Activated CD4-positive, alpha-beta memory T cell treated with anti-CD3 and anti-CD28 coated beads for 36 hours (primary cell): ENCODE measurements at regions not wholly inside any gene's neighbourhood (a gene's known extent, or its start where the extent isn't known, plus 50 kb on each side); places are given as distances from the start of the nearest gene placed in this dataset.

Experiments used
- CTCF ChIA-PET: fragments of 350-600 bp; sonication (Branson Sonifier 250); formaldehyde crosslinking; loops from one replicate; lab custom pipeline; 2021; ENCODE audit warnings: antibody characterized with exemption, inconsistent platforms; lab: Charles Lee
- POLR2A ChIA-PET: fragments of 350-600 bp; sonication (Branson Sonifier 250); formaldehyde crosslinking; loops from one replicate; lab custom pipeline; 2021; ENCODE audit warnings: antibody characterized with exemption; lab: Charles Lee
- DNase-seq: peaks from one replicate; pipeline ENCODE4 v3.0.0-alpha.2; 2020
- H3K27ac Mint-ChIP-seq: one replicate; pipeline ENCODE4 v1.8.0; 2021; ENCODE audit warnings: mixed read lengths
- H3K27me3 Mint-ChIP-seq: one replicate; pipeline ENCODE4 v1.8.0; 2021; ENCODE audit warnings: mixed read lengths
- H3K36me3 Mint-ChIP-seq: one replicate; pipeline ENCODE4 v1.8.0; 2021; ENCODE audit warnings: mixed read lengths
- H3K4me1 Mint-ChIP-seq: one replicate; pipeline ENCODE4 v1.8.0; 2021; ENCODE audit warnings: low read depth, mixed read lengths
- H3K4me3 Mint-ChIP-seq: one replicate; pipeline ENCODE4 v1.8.0; 2021; ENCODE audit warnings: mild to moderate bottlenecking, mixed read lengths
- H3K9me3 Mint-ChIP-seq: one replicate; pipeline ENCODE4 v1.8.0; 2021; ENCODE audit warnings: mixed read lengths
- intact Hi-C: fragments of 100-400 bp; cut with micrococcal nuclease; formaldehyde crosslinking; loops from one replicate; pipeline ENCODE4 v1.15.1; 2023

DNA sequence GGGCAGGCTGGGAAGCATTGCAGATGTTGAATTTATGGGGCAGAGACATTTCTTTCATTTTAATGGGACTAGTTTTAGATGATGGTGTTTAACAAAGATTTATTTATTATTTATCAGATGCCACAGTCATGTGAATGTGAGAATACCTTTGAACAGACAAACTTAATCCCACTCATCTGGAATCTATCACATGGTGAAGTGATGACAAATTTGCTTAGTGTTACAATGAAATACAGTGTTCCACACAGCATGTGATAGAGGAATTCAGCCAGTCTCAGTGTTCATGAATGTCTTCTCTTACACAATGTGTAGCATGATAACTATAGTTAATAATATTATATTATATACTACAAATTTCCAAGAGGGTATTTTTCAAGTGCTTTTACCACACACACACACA lies 1361.7 kb upstream of the B3GALT2 start:
- H3K9me3 Mint-ChIP-seq: no peaks in the 10 kb centered on the region
- no peaks in the 10 kb centered on the region for H3K4me1 Mint-ChIP-seq

DNA sequence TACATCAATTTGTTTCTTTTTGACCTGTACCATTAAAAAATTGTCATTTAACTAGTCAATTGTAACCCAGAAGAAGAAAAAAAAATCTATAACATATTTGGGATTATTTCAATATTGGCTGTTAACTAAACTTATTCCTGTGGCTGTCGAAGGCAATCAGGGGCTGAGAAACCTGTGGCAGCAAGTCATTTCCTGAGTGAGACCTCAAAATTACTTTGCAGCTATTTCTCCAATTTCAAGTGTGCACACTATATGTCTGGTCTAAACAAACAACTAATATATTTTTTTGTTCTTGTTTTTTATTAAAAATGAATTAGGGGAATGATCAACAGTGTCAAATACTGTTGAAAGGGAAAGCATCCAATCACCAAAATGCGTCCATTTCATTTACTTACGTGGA lies 1357.6 kb upstream of the B3GALT2 start:
- Mint-ChIP-seq H3K27me3 (no peaks in the 10 kb centered on the region), H3K4me3 (no peak overlapping the region), H3K27ac (no peak overlapping the region), H3K4me1 (no peaks in the 10 kb centered on the region), H3K36me3 (no peaks in the 10 kb centered on the region), H3K9me3 (no peaks in the 10 kb centered on the region)
- ChIA-PET POLR2A (no interaction called here), CTCF (no interaction called here)
- DNase-seq: no peak
- intact Hi-C loops: no loop called here

More for the DNA sequence above, 1361.7 kb upstream of the B3GALT2 start:
- Mint-ChIP-seq H3K36me3 (no peaks in the 10 kb centered on the region), H3K27me3 (no peaks in the 10 kb centered on the region), H3K27ac (no peak overlapping the region), H3K4me3 (no peak overlapping the region)
- intact Hi-C loops: no loop called here
- DNase-seq: no peak
- ChIA-PET CTCF (no interaction called here), POLR2A (no interaction called here)

DNA sequence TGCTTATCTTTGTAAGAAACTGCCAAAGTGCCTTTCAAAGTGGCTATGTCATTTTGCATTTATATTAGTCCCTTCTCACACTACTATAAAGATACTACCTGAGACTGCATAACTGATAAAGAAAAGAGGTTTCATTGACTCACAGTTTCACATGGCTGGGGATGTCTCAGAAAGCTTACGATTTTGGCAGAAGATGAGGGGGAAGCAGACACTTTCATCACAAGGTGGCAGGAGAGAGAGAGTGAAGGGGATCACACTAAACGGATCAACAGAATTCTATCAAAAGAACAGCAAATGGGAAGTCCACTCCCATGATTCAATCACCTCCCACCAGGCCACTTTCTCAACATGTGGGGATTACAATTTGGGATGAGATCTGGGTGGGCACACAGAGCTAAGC lies 1352.0 kb upstream of the B3GALT2 start:
- Mint-ChIP-seq H3K27ac (no peak overlapping the region), H3K9me3 (no peaks in the 10 kb centered on the region), H3K36me3 (no peaks in the 10 kb centered on the region), H3K4me1 (no peaks in the 10 kb centered on the region), H3K27me3 (no peaks in the 10 kb centered on the region), H3K4me3 (no peak overlapping the region)
- ChIA-PET CTCF (no interaction called here), POLR2A (no interaction called here)
- intact Hi-C loops: no loop called here
- DNase-seq: no peak

DNA sequence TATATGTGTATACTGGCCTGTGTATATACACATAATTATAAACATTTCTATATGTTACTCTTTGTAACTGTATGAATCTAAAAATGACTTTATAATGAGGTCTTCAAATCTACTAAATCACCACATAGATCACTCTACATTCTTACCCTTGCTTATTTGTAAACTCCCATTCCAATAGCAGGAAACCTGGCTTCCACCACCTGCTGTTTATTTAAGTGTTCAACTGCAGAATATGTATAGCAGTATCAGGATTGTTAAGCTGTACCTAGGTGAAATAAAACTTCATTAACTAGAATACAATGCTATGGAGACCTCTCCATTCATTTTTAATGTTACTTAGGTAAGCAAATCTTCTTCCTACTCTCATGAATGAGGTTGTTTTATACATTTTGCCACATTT lies 1351.1 kb upstream of the B3GALT2 start:
- no peak overlapping the region for H3K27ac Mint-ChIP-seq
- H3K4me1 Mint-ChIP-seq: no peaks in the 10 kb centered on the region
- intact Hi-C loops: no loop called here

DNA sequence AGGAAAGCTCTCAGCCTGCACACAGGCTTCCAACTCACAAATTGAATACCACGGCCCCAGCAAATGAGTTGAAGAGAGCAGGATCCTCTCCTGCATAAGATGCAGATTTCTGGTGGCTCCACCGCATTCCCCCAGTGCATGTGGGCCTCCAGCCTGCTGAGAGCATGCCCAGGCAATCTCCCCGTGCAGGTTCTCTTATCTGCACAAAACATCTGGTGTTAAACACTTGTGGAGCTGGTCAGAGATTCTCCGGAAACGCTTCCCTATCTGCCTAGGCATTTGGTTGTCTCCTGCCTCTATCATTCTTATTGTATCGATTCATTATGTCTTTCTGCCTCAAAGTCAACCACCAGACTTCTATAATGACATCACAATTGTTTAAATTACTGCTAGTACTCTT lies 1349.0 kb upstream of the B3GALT2 start:
- H3K36me3 Mint-ChIP-seq: no peaks in the 10 kb centered on the region
- H3K4me3 Mint-ChIP-seq: no peak overlapping the region
- H3K27me3 Mint-ChIP-seq: no peaks in the 10 kb centered on the region

More for the DNA sequence above, 1351.1 kb upstream of the B3GALT2 start:
- POLR2A ChIA-PET: no interaction called here
- CTCF ChIA-PET: no interaction called here
- no peaks in the 10 kb centered on the region for H3K27me3 Mint-ChIP-seq
- H3K36me3 Mint-ChIP-seq: no peaks in the 10 kb centered on the region
- no peak for DNase-seq
- no peak overlapping the region for H3K4me3 Mint-ChIP-seq
- H3K9me3 Mint-ChIP-seq: no peaks in the 10 kb centered on the region

DNA sequence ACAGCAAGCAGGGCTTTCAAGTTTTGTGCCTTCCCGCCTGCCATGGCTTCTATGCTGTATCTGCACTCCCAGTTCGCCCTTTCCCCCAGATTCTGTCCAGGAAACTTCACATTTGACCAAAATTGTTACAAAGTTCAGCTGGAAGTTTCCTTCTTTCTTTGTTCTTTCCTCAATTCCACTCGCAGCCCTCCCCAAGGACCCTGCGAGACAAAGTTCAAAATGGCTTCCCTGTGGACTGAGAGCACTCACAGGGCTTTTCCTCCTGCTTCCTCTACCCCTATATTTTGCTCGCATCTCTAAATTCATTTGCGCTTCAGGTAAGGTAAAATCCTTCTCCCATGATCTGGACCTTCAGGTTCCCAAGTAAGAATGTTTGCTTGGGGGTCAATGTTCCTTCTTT lies 1348.4 kb upstream of the B3GALT2 start:
- DNase-seq: no peak
- ChIA-PET CTCF (no interaction called here), POLR2A (no interaction called here)
- Mint-ChIP-seq H3K4me1 (no peaks in the 10 kb centered on the region), H3K4me3 (no peak overlapping the region), H3K27ac (no peak overlapping the region), H3K9me3 (no peaks in the 10 kb centered on the region), H3K36me3 (no peaks in the 10 kb centered on the region), H3K27me3 (no peaks in the 10 kb centered on the region)
- intact Hi-C loops: no loop called here

More for the DNA sequence above, 1349.0 kb upstream of the B3GALT2 start:
- Mint-ChIP-seq H3K9me3 (no peaks in the 10 kb centered on the region), H3K27ac (no peak overlapping the region), H3K4me1 (no peaks in the 10 kb centered on the region)
- intact Hi-C loops: no loop called here
- ChIA-PET POLR2A (no interaction called here), CTCF (no interaction called here)
- DNase-seq: no peak

DNA sequence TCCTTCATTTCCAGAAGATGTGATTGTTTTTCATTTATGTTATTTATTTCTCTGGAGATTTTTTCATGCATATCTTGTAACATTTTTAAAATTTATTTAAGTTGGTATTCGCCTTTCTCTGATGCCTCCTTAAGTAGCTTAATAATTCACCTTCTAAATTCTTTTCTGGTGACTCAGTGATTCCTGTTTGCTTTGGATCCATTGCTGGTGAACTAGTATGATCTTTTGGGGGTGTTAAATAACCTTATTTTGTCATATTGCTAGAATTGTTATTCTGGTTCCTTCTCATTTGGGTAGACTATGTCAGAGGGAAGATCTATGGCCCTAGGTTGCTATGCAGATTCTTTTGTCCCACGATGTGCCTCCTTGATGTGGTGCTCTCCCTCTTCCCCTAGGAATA lies 1347.2 kb upstream of the B3GALT2 start:
- intact Hi-C loops: no loop called here
- Mint-ChIP-seq H3K9me3 (no peaks in the 10 kb centered on the region), H3K36me3 (no peaks in the 10 kb centered on the region), H3K4me1 (no peaks in the 10 kb centered on the region), H3K4me3 (no peak overlapping the region), H3K27me3 (no peaks in the 10 kb centered on the region), H3K27ac (no peak overlapping the region)
- DNase-seq: no peak
- ChIA-PET CTCF (no interaction called here), POLR2A (no interaction called here)

DNA sequence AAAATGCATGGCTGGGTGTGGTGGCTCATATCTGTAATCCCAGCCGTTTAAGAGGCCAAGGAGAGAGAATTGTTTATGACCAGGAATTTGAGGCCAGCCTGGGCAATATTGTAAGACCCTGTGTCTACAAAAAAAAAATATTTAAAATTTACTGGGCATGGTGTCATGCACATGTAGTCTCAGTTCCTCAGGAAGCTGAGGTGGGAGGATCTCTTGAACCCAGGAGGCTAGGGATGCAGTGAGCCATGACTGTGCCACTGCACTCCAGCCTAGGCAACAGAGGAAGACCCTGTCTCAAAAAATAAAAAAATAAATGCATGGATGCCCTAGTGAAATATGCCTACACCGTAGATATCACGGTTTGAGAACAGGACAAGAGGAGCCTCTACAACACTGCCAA lies 1331.2 kb upstream of the B3GALT2 start:
- Mint-ChIP-seq H3K27me3 (no peaks in the 10 kb centered on the region), H3K4me3 (no peak overlapping the region), H3K27ac (no peak overlapping the region), H3K9me3 (no peaks in the 10 kb centered on the region), H3K4me1 (no peaks in the 10 kb centered on the region), H3K36me3 (no peaks in the 10 kb centered on the region)
- no peak for DNase-seq
- intact Hi-C loops: no loop called here
- CTCF ChIA-PET: no interaction called here
- POLR2A ChIA-PET: no interaction called here

DNA sequence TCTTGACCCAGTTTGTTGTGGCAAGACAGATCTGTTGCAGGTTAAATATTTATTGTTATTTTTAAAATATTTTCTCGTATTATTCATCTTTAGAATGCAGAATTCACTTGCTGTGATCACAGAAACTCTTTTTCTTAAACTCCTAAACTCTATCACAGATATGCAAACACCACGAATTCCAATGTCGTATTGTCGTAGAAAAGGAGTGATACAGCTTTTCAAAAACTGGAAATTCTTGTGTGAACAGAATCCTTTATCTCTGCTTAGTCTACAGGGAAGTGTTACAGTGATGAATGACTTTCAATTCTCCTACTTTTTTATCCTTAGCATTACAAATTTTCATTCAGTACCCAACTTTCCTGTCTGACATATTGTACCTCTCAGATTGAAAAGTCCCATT lies 1329.5 kb upstream of the B3GALT2 start:
- H3K27ac Mint-ChIP-seq: no peak overlapping the region
- intact Hi-C loops: no loop called here
- CTCF ChIA-PET: no interaction called here

DNA sequence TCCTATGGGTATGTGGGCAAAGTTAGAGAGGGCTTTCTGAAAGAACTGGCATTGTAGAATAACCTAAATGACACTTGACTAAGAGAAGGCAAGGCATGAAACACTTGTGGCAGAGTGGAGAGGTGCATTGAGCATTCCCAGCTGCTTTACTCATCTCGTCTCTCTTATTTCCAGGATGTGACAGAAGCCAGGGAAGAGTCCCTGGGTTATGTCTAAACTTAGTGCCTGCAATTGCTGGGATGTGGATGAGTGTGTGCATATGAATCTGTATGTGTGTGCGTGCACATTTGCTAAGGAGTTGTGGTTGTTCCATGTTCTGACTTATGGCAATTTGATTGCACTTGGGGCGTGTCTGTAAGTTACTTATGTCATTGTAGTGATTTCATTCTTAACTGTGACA lies 1326.5 kb upstream of the B3GALT2 start:
- Mint-ChIP-seq H3K27ac (no peak overlapping the region), H3K27me3 (no peaks in the 10 kb centered on the region), H3K4me3 (no peak overlapping the region), H3K9me3 (peaks cover 18% of the 10 kb centered on the region), H3K36me3 (no peaks in the 10 kb centered on the region), H3K4me1 (no peaks in the 10 kb centered on the region)
- CTCF ChIA-PET: no interaction called here
- POLR2A ChIA-PET: no interaction called here
- DNase-seq: no peak
- intact Hi-C loops: no loop called here

More for the DNA sequence above, 1329.5 kb upstream of the B3GALT2 start:
- no peaks in the 10 kb centered on the region for H3K36me3 Mint-ChIP-seq
- DNase-seq: no peak
- peaks cover 6% of the 10 kb centered on the region for H3K9me3 Mint-ChIP-seq
- H3K4me1 Mint-ChIP-seq: no peaks in the 10 kb centered on the region
- no peak overlapping the region for H3K4me3 Mint-ChIP-seq
- POLR2A ChIA-PET: no interaction called here
- no peaks in the 10 kb centered on the region for H3K27me3 Mint-ChIP-seq

DNA sequence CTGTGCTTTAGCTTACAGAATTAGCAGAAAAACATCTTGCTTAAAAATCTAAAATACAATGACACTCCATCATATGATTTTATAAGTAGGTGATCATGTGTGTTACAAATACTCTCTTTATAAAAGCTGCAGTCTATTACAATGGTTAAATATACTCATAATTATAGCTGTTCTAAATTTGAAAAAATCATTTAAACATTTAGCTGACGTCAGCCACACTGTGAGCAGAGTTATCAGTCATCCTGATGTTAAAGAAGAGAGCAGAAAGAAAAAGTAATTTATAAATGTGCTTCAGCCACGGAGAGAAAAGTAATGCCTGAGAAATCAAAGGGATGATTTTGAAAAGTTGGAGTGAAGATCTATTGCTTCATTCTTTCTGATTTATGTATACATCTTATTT lies 1325.9 kb upstream of the B3GALT2 start:
- no peak for DNase-seq
- POLR2A ChIA-PET: no interaction called here
- peaks cover 18% of the 10 kb centered on the region for H3K9me3 Mint-ChIP-seq
- CTCF ChIA-PET: no interaction called here
- H3K27ac Mint-ChIP-seq: no peak overlapping the region
- H3K4me3 Mint-ChIP-seq: no peak overlapping the region
- no peaks in the 10 kb centered on the region for H3K4me1 Mint-ChIP-seq
- no peaks in the 10 kb centered on the region for H3K27me3 Mint-ChIP-seq
- H3K36me3 Mint-ChIP-seq: no peaks in the 10 kb centered on the region
- intact Hi-C loops: no loop called here

DNA sequence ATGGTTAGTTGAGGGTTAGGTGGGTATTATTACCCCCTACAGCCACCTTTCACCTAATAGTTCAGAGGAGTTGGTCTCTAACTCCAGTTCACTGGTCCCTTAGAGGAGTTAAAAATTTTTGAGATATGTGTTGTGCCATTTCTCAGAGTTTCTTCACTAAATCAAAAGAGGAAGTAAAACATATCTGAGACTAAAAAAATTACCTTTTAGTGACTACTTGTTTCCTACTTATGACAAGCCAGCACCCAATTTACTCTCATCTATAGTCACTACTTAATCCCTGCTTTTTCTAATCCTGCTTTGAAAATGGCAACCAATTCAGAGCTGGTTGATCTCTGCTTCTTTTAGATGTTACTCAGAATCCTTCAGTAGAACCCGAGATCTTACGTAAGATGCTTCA lies 1316.8 kb upstream of the B3GALT2 start:
- DNase-seq: no peak
- Mint-ChIP-seq H3K4me1 (no peaks in the 10 kb centered on the region), H3K36me3 (no peaks in the 10 kb centered on the region), H3K27ac (no peak overlapping the region), H3K9me3 (no peaks in the 10 kb centered on the region), H3K4me3 (no peak overlapping the region), H3K27me3 (no peaks in the 10 kb centered on the region)
- intact Hi-C loops: no loop called here
- POLR2A ChIA-PET: no interaction called here
- CTCF ChIA-PET: no interaction called here

DNA sequence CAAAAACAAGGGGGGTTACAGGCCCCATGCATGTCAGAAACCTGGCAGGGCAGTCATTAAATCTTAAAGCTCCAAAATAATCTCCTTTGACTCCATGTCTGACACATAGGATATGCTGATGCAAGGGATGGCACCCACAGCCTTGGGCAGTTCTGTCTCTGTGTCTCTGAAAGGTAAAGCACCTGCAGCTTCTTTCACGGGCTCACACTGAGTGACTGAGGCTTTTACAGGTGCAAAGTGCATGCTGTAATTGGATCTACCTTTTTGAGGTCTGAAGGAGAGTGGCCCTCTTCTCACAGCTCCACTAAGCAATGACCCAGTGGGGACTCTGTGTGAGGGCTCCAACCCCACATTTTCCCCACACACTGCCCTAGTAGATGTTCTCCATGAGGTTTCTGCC lies 1309.0 kb upstream of the B3GALT2 start:
- H3K27me3 Mint-ChIP-seq: no peaks in the 10 kb centered on the region
- POLR2A ChIA-PET: no interaction called here
- no peak for DNase-seq
- no peaks in the 10 kb centered on the region for H3K4me1 Mint-ChIP-seq
- H3K27ac Mint-ChIP-seq: no peak overlapping the region
- H3K36me3 Mint-ChIP-seq: no peaks in the 10 kb centered on the region
- intact Hi-C loops: no loop called here
- H3K9me3 Mint-ChIP-seq: peaks cover 4% of the 10 kb centered on the region
- H3K4me3 Mint-ChIP-seq: no peak overlapping the region
- CTCF ChIA-PET: no interaction called here

DNA sequence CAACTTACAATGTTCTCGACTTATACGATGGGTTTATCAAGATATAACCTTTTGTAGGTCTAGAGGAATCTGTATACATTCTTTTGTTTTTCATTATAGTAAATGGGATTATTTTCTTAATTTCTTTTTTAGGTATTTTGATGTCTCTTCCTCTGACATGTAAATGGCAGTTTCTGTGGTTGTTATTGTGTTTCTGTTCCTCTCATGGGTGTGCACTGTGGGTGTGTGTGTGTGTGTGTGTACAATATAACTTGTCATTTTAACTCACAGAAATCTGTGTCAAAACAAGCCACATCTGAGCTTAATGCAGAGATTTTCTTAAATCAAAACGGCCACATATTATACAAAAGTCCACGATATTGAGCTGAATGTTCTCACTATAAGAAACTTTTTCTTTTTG lies 1300.8 kb upstream of the B3GALT2 start:
- no peaks in the 10 kb centered on the region for H3K36me3 Mint-ChIP-seq
- H3K27me3 Mint-ChIP-seq: peaks cover 2% of the 10 kb centered on the region
- POLR2A ChIA-PET: no interaction called here
- intact Hi-C loops: no loop called here
- H3K9me3 Mint-ChIP-seq: no peaks in the 10 kb centered on the region
- no peak overlapping the region for H3K4me3 Mint-ChIP-seq
- no peak for DNase-seq
- CTCF ChIA-PET: no interaction called here
- H3K4me1 Mint-ChIP-seq: no peaks in the 10 kb centered on the region
- no peak overlapping the region for H3K27ac Mint-ChIP-seq
